ENCODE measurements at regions not wholly inside any gene's neighbourhood (a gene's known extent, or its start where the extent isn't known, plus 50 kb on each side); places are given as distances from the start of the nearest gene placed in this dataset.

- Histone ChIP-seq H3K27me3 (no peaks in the 10 kb centered on the region), H3K4me1 (replicated peaks in 1 of 2) (no peaks in the 10 kb centered on the region), H3K27ac (no peak overlapping the region), H3K9me3 (replicated peaks in 1 of 3) (no peaks in the 10 kb centered on the region), H3K36me3 (replicated peaks in 1 of 2) (no peaks in the 10 kb centered on the region), H3K4me3 (no peak overlapping the region)
- TF ChIP-seq CTCF (IDR thresholded peaks at IDR 0.05), result no peak
- no peak for TF ChIP-seq POLR2A (IDR thresholded peaks at IDR 0.05)
- intact Hi-C loops (cut with DNase I), result no loop called here
- 93 to 99% (median 98%) methylated on average over 2 of the region's 2 CpGs for WGBS, 4 donors
- DNase-seq, result no peak
Measured at GRCh38 chr11:25602959-25603358, 729.0 kb upstream of the ANO3 start.

- H3K36me3 ChIP-seq (replicated peaks in 1 of 2), result no peaks in the 10 kb centered on the region
- WGBS, 4 donors, result 55 to 92% (median 83%) methylated on average over 2 to 3 of the region's 3 CpGs
- H3K27ac ChIP-seq, result no peak overlapping the region
- H3K4me1 ChIP-seq (replicated peaks in 1 of 2), result no peaks in the 10 kb centered on the region
- DNase-seq, result no peak
- H3K9me3 ChIP-seq (replicated peaks in 1 of 3), result no peaks in the 10 kb centered on the region
- intact Hi-C loops (cut with DNase I), result no loop called here
- no peaks in the 10 kb centered on the region for H3K27me3 ChIP-seq
- TF ChIP-seq POLR2A (IDR thresholded peaks at IDR 0.05) (no peak), CTCF (IDR thresholded peaks at IDR 0.05) (no peak)
- H3K4me3 ChIP-seq, result no peak overlapping the region
Measured at GRCh38 chr11:25612806-25613205, 719.1 kb upstream of the ANO3 start.

GRCh38 chr11:25613451-25613850, 718.5 kb upstream of the ANO3 start:
- no peaks in the 10 kb centered on the region for H3K4me1 ChIP-seq (replicated peaks in 1 of 2)
- H3K36me3 ChIP-seq (replicated peaks in 1 of 2), result no peaks in the 10 kb centered on the region
- TF ChIP-seq POLR2A (IDR thresholded peaks at IDR 0.05) (no peak), CTCF (IDR thresholded peaks at IDR 0.05) (no peak)
- H3K27me3 ChIP-seq, result no peaks in the 10 kb centered on the region
- H3K27ac ChIP-seq, result no peak overlapping the region
- WGBS, 4 donors, result 45 to 70% (median 58%) methylated on average over 1 of the region's 1 CpG
- no peak for DNase-seq
- H3K4me3 ChIP-seq, result no peak overlapping the region
- intact Hi-C loops (cut with DNase I), result no loop called here
- H3K9me3 ChIP-seq (replicated peaks in 1 of 3), result no peaks in the 10 kb centered on the region

- H3K36me3 ChIP-seq (replicated peaks in 1 of 2), result no peaks in the 10 kb centered on the region
- H3K27ac ChIP-seq, result no peak overlapping the region
- intact Hi-C loops (cut with DNase I), result no loop called here
- no peak for DNase-seq
- no peak overlapping the region for H3K4me3 ChIP-seq
- WGBS, 4 donors, result 78 to 88% (median 84%) methylated on average over 4 of the region's 4 CpGs
- TF ChIP-seq CTCF (IDR thresholded peaks at IDR 0.05) (no peak), POLR2A (IDR thresholded peaks at IDR 0.05) (no peak)
- no peaks in the 10 kb centered on the region for H3K4me1 ChIP-seq (replicated peaks in 1 of 2)
- no peaks in the 10 kb centered on the region for H3K27me3 ChIP-seq
- no peaks in the 10 kb centered on the region for H3K9me3 ChIP-seq (replicated peaks in 1 of 3)
Measured at GRCh38 chr11:25613865-25614264, 718.1 kb upstream of the ANO3 start.

All from adrenal gland (tissue), 9 donors.